IPS-NIHi7 (cell line): ENCODE measurements at regions not wholly inside any gene's neighbourhood (a gene's known extent, or its start where the extent isn't known, plus 50 kb on each side); places are given as distances from the start of the nearest gene placed in this dataset.
A peak's percentile ranks its signal among the peaks of the same experiment; 100 is the strongest.

ENCODE experiments used
- DNase-seq: peaks from one replicate; pipeline ENCODE4 v3.0.0; 2012; ENCODE audit warnings: mixed read lengths; ENCODE audit errors: extremely low spot score

DNA sequence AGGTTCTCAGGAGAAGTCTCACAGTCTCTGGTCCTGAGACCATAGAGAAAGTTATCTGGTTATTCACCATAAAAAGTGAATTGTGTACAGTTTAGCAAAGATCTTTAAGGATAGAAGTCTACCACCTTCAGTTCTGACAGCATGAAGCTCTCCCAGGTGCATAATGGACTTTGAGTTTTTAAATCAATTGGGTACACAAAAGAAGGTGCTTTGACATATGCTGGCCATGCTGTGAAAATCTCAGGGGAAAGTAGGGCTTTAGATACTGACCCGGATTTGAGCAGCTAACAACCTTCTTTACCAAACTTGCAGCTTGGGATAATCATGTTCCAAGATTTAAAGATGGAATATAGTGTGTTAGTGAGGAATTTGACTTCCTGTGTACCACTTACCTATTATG lies 264.2 kb downstream of the ZSWIM6 start:
- DNase-seq, result no peak

DNA sequence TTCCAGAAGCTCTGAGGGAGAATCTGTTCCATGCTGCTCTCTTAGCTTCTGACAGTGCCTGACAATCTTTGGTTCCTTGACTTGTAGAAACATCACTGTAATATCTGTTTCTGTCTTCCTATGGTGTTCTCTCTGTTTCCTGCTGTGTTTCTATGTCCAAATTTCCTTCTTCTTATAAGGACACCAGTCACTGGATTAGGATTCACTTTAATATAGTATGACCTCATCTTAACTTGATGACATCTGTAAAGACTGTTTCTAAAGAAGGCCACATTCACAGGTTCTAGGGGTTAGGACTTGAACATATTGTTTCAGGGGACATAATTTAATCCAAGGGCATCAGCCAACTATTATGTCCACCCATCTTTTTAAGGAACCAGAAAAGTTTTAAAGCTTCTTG lies 265.6 kb downstream of the ZSWIM6 start:
- DNase-seq, result no peak

DNA sequence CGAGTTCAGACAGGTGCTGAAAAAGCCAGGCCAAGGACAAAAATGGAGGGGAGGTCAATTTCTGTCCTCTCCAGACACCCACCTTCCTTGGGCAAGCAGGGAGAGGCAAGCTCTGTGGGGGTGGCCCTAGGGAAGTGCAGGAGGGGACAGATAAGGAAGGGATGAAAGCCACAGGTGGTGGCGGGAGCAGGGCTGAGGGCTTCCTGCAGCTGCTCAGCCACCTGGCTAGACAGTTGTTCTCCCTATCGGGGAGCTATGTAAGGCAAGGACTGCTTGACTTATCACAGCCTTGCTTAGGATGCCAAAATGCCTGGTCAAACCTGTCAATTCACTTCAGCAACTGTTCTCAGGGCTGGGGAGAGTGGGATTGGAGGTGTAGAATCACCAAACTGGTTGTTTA lies 266.1 kb downstream of the ZSWIM6 start:
- no peak for DNase-seq

DNA sequence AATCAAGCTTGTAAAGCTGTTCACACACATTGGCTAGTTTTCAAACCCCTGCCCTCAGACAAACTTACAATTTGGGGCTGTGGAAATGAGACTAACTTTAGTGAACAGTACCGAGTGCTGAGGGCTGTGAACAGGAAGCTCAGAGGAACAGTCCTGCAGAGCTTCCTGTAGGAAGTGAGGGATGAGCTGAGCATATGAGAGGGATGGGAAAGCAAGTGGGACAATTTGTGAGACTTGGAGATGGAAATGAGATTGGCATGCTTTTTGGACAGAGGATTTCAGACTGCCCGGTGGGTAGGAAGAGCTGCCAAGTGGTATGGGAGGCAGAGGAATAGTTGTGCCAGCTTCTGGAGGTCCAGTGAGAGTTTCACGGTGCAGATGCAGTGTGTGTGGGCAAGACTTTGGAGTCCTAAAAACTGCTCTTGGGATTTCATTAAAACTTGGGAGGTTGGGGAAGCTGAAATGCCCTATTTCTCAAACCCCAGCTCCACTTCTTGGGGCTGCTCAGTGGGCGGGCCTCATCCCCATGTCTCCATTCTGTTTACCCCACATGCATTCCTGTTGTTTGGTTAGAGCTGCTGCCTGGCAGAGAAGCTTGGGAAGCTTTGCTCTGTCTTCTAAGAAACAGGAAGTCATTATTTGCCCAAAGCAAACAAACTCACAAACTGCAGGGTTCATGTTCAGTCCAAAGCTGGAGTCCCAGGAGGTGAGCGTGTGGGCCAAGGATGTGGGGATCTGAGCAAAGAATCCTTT lies 267.5 kb downstream of the ZSWIM6 start:
- no peak for DNase-seq

DNA sequence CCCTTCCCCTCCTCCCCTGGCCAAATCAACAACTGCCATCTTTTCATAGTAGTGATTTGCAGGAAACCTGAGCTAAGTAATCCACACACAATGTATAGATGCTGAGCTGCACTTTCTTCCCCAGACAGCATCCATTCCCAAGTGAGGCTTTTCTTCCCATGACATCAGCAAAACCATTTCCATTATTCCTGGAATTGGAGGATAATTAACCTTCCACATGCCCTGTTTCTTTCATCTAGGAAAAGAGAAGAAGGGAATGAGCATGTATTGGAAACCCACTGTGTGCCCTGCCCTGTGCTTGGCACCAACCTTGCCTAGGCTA lies 268.0 kb downstream of the ZSWIM6 start:
- no peak for DNase-seq

DNA sequence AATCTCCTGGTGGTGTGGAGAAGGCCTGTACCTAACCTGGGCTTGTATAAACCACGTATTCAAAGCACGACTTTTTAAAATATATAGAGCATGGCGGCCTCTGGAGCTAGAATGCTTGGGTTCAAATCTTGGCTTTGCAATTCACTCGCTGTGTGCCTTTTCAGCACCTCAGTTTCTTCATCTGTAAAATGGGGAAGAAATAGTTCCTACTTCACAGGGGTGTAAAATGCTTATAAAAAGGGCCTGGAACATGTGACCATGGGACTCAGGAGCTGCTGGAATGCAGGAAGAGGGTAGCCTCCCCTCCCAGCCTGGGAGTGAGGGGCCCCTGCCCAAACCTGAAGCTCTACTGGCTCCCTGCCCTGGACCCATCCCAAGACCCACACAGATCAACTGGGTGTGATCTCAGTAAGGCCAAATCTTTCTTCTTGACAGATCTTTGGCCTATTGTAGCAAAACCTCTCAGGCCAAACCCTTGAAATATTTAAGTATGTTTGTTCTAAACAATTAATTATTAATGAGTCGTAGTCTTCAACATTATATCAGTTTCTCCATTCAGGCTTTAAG lies 269.0 kb downstream of the ZSWIM6 start:
- DNase-seq, result no peak

DNA sequence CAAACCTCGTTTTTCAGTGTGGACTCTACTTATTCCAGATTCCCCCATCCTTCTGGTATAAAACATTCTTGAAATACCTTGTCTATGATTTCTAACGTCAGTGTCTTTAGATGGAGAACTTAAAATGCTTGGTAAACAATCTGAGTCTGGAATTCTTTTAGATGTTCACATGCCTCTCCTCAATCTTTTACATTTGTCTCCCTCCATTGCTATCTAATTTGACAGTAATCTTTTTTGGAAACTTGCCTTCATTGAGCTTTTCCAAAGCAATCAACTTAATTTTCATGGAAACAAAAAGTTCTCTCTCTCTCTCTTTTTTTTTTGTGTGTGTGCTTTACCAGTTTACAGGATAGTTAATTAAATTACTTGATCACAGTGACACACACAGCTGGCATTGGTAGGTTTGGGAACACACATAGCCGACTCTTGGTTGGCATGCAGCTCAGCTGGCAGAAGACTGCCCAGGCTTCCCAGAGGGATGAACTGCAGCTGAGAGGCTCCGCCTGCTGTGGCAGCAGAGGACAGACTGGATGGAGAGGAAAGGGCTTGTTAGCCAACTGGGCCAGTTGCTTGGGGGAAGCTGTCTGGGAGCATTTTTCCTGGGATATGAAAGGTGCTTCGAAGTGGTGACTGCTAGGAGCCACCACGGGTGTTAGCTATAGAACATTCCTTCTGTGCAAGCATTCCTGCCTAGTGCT lies 271.3 kb downstream of the ZSWIM6 start:
- DNase-seq, result peak; percentile 34

DNA sequence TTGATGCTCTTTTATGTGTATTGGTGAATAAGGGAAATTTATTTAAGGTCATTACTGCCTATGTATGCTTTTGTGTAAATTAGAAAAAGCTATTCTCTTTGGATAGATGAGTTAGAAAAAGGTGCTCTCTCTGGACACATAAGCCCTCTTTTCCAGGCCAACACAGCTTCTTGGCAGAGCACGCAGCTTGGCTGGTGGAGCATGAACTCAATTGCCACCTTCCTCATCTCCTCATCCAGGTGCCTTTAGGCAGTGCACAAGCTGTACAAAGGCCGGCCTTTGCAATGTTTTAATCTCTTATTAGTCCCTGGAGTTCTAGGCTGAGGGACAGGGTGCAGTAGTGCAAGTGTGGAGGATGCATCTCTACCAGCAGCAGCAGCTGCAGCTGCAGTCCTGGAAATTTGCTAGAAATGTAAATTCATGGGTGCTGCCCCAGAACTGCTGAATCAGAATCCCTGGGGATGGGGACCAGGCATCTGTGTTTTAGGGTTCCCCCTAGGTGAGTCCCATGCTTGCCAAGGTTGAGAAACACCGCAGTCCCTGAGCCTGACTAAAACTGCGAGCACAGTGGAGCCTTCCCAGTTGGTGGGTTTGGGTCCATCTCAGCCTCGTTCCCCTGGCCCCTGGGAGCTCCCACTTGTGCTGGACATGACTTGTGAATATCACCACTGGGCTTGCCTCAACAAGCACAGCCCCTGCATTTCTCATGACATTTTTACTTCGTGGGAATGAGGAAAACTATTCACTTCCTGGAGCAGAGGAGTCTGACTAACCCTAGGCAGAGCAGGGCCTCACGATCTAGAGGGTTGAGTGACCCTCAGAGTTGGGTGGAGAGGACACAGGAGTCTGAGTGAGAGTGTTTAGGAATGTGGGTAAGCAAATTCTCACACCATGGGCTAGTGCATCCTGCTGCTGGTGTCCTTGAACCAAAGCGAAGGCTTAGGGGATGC lies 272.3 kb downstream of the ZSWIM6 start:
- DNase-seq, result no peak

DNA sequence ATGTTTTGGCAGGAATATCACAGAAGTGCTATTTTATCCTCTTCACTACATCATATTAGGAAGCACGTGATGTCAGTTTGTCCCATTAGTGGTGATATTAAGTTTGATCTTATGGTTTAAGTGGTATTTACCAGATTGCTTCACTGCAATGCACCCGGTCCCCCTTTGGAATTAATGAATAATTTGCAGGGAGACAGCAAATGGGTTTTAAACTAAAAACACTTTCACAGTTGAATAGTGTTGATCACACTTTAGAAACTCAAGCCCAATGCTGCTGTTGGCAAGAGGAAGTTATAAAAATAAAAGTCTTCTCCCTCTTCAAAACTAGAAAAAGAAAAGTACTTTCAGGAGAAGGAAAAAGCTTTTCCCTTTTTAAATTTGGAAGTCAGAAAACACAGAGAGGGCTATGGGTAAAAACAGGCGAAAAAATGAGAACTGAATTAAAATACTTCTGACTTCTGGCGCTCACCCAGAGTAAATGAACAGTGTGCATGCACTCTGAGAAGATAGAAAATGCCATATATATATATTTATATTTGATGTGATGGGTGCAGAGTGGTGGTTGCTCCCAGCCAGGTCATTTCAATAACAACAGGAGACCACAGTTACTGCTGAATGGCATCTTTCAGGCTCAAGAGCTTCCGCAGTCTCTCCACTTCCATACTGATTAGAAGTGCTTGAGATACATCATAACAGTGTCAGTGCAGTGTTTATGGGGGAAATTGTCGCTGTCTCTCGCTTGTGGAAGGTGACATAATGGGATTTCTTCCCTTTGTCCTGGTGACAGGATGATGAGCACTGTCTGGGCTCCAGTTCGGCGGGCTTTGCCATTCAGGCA lies 278.0 kb downstream of the ZSWIM6 start:
- no peak for DNase-seq

DNA sequence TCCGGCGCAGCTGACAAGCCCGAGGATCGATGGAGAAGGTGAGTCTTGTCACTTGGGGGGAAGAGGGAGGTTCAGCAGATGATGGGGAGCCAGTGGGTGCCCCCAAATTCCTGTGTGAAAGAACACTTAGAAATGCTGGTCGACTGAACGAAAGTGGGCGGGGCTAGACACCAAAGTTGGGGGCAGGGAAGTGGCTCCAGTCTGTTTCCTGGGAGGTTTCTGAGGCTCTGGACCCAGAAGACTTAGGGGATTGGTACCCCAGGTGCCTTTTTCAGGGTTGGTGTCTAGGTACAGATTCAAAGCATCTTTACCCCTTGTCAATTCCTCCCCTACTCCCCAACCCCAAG lies 278.6 kb downstream of the ZSWIM6 start:
- DNase-seq, result no peak

DNA sequence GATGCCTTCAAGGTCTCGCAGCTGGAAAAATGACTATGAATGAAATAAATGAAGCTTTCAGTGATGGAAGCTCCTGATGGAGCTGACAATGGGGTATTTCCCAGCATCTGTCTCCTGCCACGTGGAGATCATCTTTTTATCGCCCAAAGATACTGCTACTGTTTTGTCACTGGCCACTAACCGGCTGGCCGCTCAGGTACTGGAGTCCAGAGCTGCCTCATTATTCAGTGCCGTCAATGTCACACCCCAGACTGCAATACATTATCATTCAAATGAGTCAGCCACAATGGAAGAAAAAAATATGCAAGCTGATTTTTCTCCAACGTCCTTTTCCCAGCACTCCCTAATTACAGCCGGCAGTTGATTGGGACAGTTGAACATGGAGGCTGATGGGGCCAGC lies 280.4 kb downstream of the ZSWIM6 start:
- DNase-seq, result no peak

DNA sequence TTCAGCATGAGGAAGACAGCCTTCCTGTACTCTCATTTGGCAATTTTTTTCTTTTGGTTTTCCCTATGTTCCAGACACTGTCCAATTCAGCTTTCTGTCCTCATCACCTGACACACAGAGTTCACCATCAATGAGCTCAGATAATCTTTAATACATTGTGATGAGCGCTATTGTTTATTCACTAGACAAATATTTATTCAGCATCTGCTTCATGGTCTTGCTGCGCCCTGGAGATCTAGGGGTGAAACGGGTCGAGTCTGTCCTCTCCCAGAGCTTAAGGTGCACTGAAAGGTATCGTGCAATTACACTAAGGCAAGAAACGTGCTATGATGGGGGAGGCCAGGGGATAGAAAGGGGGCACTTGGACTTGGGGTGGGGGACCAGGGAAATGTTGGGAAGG lies 281.6 kb downstream of the ZSWIM6 start:
- DNase-seq, result no peak

DNA sequence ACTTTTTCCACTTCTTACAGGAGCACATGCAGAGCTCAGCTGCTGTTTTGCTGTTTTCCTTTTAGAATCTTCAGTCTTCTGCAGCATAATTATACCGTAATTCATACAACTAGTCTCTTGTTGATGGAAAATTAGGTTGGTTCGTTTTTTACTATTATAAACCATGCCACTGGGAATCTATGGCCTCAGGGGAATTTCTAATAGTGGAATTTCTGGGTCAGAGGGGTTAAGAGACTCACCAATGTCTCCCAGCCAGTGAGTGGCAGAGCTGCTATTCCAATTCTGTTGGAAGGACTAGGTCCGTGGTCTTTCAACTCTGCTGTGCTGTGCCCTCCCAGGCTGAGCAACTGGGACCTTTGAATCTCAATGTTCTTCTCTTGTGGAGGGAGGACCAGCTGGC lies 282.5 kb downstream of the ZSWIM6 start:
- no peak for DNase-seq

DNA sequence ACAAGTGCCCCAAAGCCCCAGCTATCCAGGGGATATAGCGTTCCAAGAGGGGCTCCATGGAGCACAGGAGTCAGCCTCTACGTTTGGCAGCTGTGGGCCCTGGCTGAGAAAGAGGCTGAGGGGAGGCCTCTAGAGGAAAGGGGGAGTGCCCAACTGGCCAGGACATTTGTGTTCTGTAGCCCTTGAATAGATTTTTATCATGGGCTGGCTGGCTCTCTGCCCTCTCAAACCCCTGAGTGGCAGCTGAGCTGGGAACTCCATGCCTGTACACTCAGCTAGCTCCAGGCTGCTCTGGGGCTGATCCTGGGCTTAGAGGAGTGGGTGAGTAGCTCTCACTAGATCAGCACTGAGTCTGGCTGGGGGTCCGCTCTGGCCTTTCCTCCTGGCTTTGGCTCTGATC lies 285.0 kb downstream of the ZSWIM6 start:
- no peak for DNase-seq

DNA sequence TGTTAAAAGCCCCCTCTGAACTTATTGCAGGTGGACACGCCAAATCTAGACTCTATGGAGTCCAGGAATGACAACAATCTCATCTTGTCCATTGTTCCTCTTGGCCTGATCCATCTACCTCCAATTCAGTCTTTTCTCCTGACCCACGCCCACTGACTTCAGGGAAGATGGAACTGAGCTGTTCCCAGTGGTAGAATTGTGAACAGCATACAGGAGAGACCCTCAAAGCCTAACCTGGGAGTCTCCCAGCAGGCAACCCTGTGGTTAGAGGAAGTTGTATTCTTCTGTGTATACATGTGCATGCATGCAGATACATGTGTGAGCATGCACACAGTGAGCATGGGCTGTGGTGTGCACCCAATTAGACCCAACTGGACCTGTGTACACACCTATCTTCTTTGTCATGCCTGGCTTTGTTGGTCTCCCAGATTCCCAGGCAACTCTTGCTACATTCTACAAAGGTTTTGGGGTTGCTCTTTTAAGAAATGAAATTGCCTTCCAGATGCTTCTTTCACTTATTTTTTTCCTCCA lies 286.0 kb downstream of the ZSWIM6 start:
- DNase-seq, result no peak

DNA sequence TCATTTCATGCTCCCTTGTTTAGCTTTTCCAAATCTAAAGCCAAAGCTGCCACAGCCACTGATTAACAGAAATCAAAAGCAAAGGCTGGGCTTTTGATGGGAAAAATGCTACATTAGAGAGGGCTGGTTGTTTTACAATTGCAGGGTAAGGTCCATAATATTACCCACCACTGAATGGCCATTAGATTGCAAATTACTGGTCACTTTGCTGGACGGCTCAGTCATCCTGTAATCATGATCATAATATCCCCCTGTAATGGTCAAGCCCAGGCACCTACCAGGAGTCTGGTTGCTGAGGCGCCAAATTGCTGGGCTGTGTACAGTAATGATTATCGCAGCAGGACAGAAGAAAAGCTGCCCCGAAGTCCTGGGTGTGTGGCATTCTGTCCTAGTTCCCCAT lies 286.5 kb downstream of the ZSWIM6 start:
- DNase-seq, result no peak

DNA sequence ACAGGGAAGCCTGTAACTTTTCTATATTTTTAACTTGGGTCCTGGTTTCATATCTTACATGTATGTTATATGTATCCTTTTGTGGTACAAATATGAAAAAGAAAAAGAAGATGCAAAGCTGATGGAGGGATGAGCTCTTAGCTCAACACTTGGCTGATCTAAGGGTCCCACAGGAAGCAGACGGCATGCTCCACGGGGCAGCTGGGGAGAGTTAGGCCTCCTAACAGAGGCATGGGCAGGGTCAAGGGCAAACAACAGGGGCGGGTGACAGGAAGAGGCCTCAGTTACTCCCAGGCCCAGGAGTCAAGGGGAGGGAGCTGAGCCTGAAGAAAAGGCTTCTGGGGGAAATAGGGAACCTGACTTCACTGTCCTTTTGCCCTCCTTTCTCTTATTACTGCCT lies 287.2 kb downstream of the ZSWIM6 start:
- no peak for DNase-seq

DNA sequence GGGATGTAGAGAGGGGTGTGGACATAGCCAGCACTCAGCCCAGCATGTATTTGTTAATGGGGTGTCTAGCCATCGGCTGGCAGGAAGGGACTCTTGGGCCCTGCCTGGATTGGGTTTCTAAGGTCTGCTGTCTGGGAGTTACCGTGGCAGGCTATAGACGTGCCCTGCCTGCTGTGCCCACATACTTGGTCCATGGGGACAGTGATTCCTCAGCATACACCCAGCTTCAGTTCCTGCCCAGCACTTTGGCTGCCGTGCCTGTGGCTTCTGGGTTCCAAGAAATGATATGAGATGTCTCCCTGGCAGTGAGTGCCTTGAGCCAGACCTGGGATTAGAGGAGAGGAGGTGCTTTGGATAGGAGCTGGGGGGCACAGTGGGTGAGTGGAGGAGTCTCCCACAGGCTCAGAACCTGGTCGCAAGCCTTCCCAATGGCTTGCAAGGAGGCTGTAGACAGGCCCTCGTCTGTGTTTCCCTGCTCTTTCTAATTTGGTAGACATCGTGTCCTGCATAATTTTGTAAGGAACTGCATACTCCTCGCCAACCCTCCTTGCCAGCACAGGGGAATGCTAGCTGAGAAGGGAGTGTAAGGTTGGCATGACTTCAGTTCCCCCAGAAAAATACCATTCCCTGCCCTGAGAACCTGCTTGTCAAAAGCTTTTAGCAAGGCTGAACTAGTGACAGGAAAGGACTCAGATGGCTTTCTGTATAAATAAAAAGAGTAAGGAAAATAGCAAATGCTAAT lies 287.9 kb downstream of the ZSWIM6 start:
- no peak for DNase-seq

DNA sequence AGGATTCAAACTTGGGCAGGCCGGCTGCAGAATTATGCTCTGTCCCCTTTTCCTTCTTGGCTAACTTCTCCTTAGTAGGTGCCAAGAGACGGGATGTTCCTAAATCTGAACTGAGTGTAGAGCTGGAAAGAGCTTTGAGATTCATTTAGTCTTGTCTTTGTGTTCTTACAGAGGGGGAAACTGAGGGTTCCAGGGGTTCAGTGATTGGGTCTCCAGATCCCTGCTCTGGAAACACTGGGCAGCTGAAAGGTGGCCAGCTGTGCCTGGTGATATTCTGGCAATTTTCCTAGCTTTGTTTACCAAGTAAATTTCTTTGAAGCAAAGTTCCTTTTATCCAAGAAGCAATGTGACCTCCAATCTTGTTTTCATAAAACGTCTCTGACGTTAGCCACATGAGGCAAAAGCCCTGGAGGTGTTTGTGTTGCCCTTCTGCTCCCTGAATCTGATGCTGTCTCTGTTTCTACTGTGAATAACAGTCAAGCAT lies 288.7 kb downstream of the ZSWIM6 start:
- no peak for DNase-seq

DNA sequence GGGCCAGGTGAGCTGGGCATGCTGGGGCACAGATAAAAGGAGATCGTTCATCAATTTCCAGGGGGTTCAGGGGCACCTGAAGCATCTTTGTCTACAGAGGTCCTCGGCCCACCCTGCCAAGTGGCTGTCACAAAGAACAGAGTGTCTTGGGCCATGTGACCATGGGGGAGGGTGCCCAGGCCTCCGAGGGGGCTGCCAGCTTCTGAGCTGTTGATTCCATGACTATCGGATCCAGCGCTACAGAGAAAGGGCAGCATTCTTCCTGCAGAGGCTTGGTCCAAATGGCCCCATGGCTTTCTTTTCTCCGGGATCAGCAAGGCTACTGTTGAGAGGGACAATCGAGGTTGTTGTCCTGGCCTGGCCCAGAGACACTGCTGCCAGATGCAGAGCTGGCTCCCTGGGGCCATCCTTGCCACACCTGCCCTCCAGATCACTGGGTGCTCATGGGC lies 289.2 kb downstream of the ZSWIM6 start:
- DNase-seq, result no peak
